Uterus (tissue), 3 donors: ENCODE measurements at regions not wholly inside any gene's neighbourhood (a gene's known extent, or its start where the extent isn't known, plus 50 kb on each side); places are given as distances from the start of the nearest gene placed in this dataset.

ENCODE experiments used
- DNase-seq, 2 donors: peaks; one replicate each; pipeline ENCODE4 v3.0.0-alpha.2; 2019 to 2020
- H3K27ac ChIP-seq, 2 donors: fragments of 200-600 bp; sonication (generic); 1 replicate in 1 of 2; 2 replicates in 1 of 2; pipeline ENCODE4 v1.5.1; 2016 to 2018
- H3K27me3 ChIP-seq, 2 donors: fragments of 200-600 bp; sonication (generic); one replicate each; pipeline ENCODE4 v1.5.1; 2018 to 2019; ENCODE audit warnings: control low read depth in 1 of 2
- H3K36me3 ChIP-seq, 2 donors: fragments of 200-600 bp; sonication (generic); one replicate each; pipeline ENCODE4 v1.5.1; 2019; ENCODE audit warnings: control low read depth in 1 of 2
- H3K4me1 ChIP-seq, 2 donors: fragments of 200-600 bp; sonication (generic); one replicate each; pipeline ENCODE4 v1.5.1; 2018 to 2019; ENCODE audit warnings: control low read depth in 1 of 2
- H3K4me3 ChIP-seq, 2 donors: fragments of 200-600 bp; sonication (generic); 1 replicate in 1 of 2; 2 replicates in 1 of 2; pipeline ENCODE4 v1.5.1; 2018 to 2019; ENCODE audit warnings: mild to moderate bottlenecking in 1 of 2
- H3K9me3 ChIP-seq, 2 donors: fragments of 200-600 bp; sonication (generic); one replicate each; pipeline ENCODE4 v1.5.1; 2019; ENCODE audit warnings: control low read depth in 1 of 2
- POLR2A ChIP-seq, 2 donors: fragments of 450-650 bp; IDR thresholded peaks; one replicate each; pipeline ENCODE4 v1.6.1; 2016; ENCODE audit warnings: antibody characterized with exemption in 2 of 2, mild to moderate bottlenecking in 1 of 2, moderate library complexity in 1 of 2
- intact Hi-C: fragments of 100-400 bp; cut with DNase I; formaldehyde crosslinking; loops from one replicate; pipeline ENCODE4 v1.15.1; 2023; ENCODE audit warnings: low total_unique reads
- TF ChIP-seq, protein P1 (sequence below), 4 experiments: fragments of 200-600 bp in 2 of 4; fragments of 450-650 bp in 2 of 4; sonication (generic) in 2 of 4; IDR thresholded peaks; one replicate each; pipeline ENCODE4 v1.5.1; 2016 to 2019; ENCODE audit warnings: antibody characterized with exemption in 4 of 4, mild to moderate bottlenecking in 2 of 4, moderate library complexity in 1 of 4
- donor health status: DM: yes; HTN: yes; CAD: no.

DNA sequence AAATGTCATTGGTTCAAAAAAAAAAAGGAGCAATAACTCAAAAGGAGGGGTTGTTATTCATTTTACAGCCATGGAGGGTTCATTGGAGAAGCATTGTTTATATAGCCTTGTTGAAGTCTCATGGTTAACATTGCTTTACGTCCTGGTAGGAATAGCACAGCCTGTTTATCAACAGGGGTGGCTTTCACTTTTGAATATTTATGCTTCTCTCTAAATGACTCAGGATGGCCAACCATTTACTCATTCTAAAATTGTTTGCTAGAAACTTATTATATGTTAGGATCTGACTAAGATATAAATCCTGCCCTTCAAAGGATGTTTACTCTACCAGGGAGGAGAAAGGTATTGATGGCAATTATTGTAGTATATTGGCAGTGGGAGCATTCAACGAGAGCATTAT lies 534.1 kb upstream of the GALNTL6 start:
- no peak overlapping the region for H3K4me3 ChIP-seq
- intact Hi-C loops, result no loop called here
- H3K36me3 ChIP-seq, result no peaks in the 10 kb centered on the region
- no peaks in the 10 kb centered on the region for H3K9me3 ChIP-seq
- TF ChIP-seq, protein P1, sequence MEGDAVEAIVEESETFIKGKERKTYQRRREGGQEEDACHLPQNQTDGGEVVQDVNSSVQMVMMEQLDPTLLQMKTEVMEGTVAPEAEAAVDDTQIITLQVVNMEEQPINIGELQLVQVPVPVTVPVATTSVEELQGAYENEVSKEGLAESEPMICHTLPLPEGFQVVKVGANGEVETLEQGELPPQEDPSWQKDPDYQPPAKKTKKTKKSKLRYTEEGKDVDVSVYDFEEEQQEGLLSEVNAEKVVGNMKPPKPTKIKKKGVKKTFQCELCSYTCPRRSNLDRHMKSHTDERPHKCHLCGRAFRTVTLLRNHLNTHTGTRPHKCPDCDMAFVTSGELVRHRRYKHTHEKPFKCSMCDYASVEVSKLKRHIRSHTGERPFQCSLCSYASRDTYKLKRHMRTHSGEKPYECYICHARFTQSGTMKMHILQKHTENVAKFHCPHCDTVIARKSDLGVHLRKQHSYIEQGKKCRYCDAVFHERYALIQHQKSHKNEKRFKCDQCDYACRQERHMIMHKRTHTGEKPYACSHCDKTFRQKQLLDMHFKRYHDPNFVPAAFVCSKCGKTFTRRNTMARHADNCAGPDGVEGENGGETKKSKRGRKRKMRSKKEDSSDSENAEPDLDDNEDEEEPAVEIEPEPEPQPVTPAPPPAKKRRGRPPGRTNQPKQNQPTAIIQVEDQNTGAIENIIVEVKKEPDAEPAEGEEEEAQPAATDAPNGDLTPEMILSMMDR (IDR thresholded peaks at IDR 0.05), result no peak
- no peak for TF ChIP-seq POLR2A (IDR thresholded peaks at IDR 0.05)
- no peak overlapping the region for H3K27ac ChIP-seq
- H3K27me3 ChIP-seq, result no peaks in the 10 kb centered on the region
- no peaks in the 10 kb centered on the region for H3K4me1 ChIP-seq
- DNase-seq, result no peak

DNA sequence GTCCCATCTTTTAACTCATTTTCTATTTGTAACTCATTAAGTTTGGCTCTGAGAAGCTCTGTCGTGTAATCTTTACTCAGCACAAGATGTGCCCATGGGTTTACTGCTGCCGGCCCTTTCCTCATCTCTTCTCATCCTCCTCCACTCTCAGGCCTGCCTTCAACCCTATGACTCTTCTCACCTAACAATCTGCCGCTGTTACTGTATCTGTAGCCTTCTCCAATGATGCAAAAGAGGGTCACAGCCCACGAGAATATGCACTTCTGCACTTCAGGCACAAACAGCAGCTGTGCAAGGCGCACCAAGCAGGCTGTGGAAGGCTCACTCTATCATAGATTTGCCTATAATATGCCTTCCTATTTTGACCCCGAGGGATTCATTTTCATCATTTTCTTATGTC lies 546.5 kb upstream of the GALNTL6 start:
- no peak overlapping the region for H3K4me3 ChIP-seq
- no peaks in the 10 kb centered on the region for H3K4me1 ChIP-seq
- no peak overlapping the region for H3K27ac ChIP-seq
- H3K9me3 ChIP-seq, result no peaks in the 10 kb centered on the region
- intact Hi-C loops, result no loop called here
- DNase-seq, result no peak
- H3K27me3 ChIP-seq, result no peaks in the 10 kb centered on the region
- TF ChIP-seq POLR2A (IDR thresholded peaks at IDR 0.05), result no peak
- TF ChIP-seq, protein P1 (IDR thresholded peaks at IDR 0.05), result no peak
- H3K36me3 ChIP-seq, result no peaks in the 10 kb centered on the region

DNA sequence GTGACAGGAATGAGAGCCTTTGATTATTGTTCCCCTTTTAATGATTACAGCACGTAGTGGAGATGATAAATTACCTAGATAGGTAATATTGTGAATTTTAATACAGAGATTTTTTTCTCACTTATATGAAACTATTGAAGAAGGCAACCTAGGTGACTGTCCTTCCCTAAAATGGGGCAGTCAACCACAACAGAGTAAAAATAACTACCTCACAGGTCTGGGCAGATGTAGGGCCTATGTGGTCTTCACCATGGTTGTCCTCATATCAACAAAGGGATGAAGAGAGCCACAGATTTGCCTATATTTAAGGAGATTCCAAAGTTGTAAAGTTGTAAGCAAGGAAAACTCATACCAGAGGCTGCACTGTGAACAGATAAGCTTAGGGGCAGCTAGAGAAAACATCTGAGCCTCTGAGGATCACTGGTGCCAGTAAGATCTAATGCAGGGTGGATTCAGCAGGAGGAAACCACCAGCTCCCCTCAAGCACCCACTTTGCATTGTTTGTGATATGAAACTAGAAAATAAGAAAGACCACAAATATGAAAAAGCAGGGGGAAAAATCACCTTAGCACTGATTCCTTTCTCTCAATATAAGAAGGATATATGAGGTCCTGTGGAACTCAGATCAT lies 547.9 kb upstream of the GALNTL6 start:
- no peaks in the 10 kb centered on the region for H3K9me3 ChIP-seq
- DNase-seq, result no peak
- intact Hi-C loops, result no loop called here
- no peak overlapping the region for H3K27ac ChIP-seq
- no peak overlapping the region for H3K4me3 ChIP-seq
- TF ChIP-seq, protein P1 (IDR thresholded peaks at IDR 0.05), result no peak
- no peak for TF ChIP-seq POLR2A (IDR thresholded peaks at IDR 0.05)
- H3K4me1 ChIP-seq, result no peaks in the 10 kb centered on the region
- H3K27me3 ChIP-seq, result no peaks in the 10 kb centered on the region
- H3K36me3 ChIP-seq, result no peaks in the 10 kb centered on the region

DNA sequence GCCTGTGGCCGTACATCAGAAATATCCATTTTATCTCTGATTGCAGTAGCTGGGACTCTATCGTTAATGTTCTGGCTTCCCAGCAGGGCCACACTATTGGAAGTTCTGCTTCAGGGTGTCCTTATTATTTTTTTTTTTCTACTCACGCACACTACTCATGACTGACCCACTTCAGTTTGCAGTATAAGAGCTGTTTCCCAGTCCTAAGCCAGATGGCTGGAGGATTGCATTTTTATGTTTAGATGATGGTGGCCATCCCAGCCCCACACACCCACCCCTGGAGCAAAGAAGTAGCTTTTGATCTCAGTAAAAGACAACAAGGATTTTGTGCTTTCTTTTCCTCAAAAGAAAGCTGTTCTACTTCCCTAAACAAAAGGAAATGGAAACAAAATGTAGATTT lies 557.0 kb upstream of the GALNTL6 start:
- no peak overlapping the region for H3K4me3 ChIP-seq
- no peaks in the 10 kb centered on the region for H3K9me3 ChIP-seq
- TF ChIP-seq, protein P1 (IDR thresholded peaks at IDR 0.05), result no peak
- no peak for TF ChIP-seq POLR2A (IDR thresholded peaks at IDR 0.05)
- no peaks in the 10 kb centered on the region for H3K27me3 ChIP-seq
- no peaks in the 10 kb centered on the region for H3K4me1 ChIP-seq
- no peak overlapping the region for H3K27ac ChIP-seq
- no peaks in the 10 kb centered on the region for H3K36me3 ChIP-seq
- intact Hi-C loops, result no loop called here
- DNase-seq, result no peak

DNA sequence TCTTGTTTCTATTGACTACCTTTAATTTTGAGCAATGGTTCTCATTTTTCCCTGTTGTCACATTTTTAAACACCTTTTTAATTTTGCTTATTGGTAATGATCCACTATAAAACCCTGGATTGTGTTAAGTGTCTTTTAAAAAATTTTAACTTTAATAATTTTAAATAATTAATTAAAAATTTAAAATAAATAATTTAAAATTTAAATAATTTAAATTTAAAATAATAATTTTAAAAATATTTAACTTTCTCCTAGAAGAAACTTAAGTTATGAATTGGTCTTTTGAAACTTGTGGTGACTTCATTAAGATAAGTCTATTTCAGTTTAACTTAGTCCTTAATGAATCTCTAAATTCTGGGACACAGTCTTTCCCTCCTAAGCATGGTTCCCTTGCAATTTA lies 566.3 kb upstream of the GALNTL6 start:
- intact Hi-C loops, result no loop called here
- no peaks in the 10 kb centered on the region for H3K9me3 ChIP-seq
- no peak overlapping the region for H3K4me3 ChIP-seq
- no peaks in the 10 kb centered on the region for H3K36me3 ChIP-seq
- no peak for TF ChIP-seq POLR2A (IDR thresholded peaks at IDR 0.05)
- TF ChIP-seq, protein P1 (IDR thresholded peaks at IDR 0.05), result no peak
- H3K4me1 ChIP-seq, result no peaks in the 10 kb centered on the region
- H3K27me3 ChIP-seq, result no peaks in the 10 kb centered on the region
- DNase-seq, result no peak
- no peak overlapping the region for H3K27ac ChIP-seq
